ENCODE measurements at regions not wholly inside any gene's neighbourhood (a gene's known extent, or its start where the extent isn't known, plus 50 kb on each side); places are given as distances from the start of the nearest gene placed in this dataset.

GRCh38 chr6:137549106-137549505 lies 54.9 kb upstream of the OLIG3 start:
- ATAC-seq: no peak
- TF ChIP-seq CSRNP3 (CRISPR knock-in tag; IDR thresholded peaks at IDR 0.05) (no peak), TOX (CRISPR knock-in tag; IDR thresholded peaks at IDR 0.05; ENCODE audit: borderline replicate concordance) (no peak), GLIS3 (CRISPR knock-in tag; IDR thresholded peaks at IDR 0.05) (no peak), CSDC2 (CRISPR knock-in tag; IDR thresholded peaks at IDR 0.05) (no peak)

GRCh38 chr6:137550535-137550934 lies 56.3 kb upstream of the OLIG3 start:
- TF ChIP-seq CSRNP3 (CRISPR knock-in tag; IDR thresholded peaks at IDR 0.05): no peak
- no peak for TF ChIP-seq GLIS3 (CRISPR knock-in tag; IDR thresholded peaks at IDR 0.05)
- no peak for TF ChIP-seq TOX (CRISPR knock-in tag; IDR thresholded peaks at IDR 0.05; ENCODE audit: borderline replicate concordance)
- TF ChIP-seq TCF4 (CRISPR knock-in tag; IDR thresholded peaks at IDR 0.05; ENCODE audit: borderline replicate concordance): no peak
- no peak for TF ChIP-seq BACH2 (CRISPR knock-in tag; IDR thresholded peaks at IDR 0.05; ENCODE audit: borderline replicate concordance)
- TF ChIP-seq ZC3H10 (CRISPR knock-in tag; IDR thresholded peaks at IDR 0.05): no peak
- TF ChIP-seq ZFP30 (CRISPR knock-in tag; IDR thresholded peaks at IDR 0.05): no peak
- TF ChIP-seq OSR1 (CRISPR knock-in tag; IDR thresholded peaks at IDR 0.05): no peak
- TF ChIP-seq SNAI2 (CRISPR knock-in tag; IDR thresholded peaks at IDR 0.05): no peak
- no peak for TF ChIP-seq PPARA (CRISPR knock-in tag; IDR thresholded peaks at IDR 0.05; ENCODE audit: borderline replicate concordance)
- TF ChIP-seq ISL1 (CRISPR knock-in tag; IDR thresholded peaks at IDR 0.05): no peak
- TF ChIP-seq CREB5 (CRISPR knock-in tag; IDR thresholded peaks at IDR 0.05; ENCODE audit: low read depth): no peak
- no peak for TF ChIP-seq ZNF565 (CRISPR knock-in tag; conservative IDR thresholded peaks at IDR 0.05; ENCODE audit: low read depth)
- no peak for ATAC-seq

GRCh38 chr6:137552146-137552545 lies 58.0 kb upstream of the OLIG3 start:
- no peak for ATAC-seq

More at GRCh38 chr6:137552146-137552545, 58.0 kb upstream of the OLIG3 start:
- TF ChIP-seq ESRRG (CRISPR knock-in tag; IDR thresholded peaks at IDR 0.05) (no peak), ZFP30 (CRISPR knock-in tag; IDR thresholded peaks at IDR 0.05) (no peak), OSR1 (CRISPR knock-in tag; IDR thresholded peaks at IDR 0.05) (no peak), PPARA (CRISPR knock-in tag; IDR thresholded peaks at IDR 0.05; ENCODE audit: borderline replicate concordance) (no peak), CREB5 (CRISPR knock-in tag; IDR thresholded peaks at IDR 0.05; ENCODE audit: low read depth) (no peak), TSHZ2 (CRISPR knock-in tag; IDR thresholded peaks at IDR 0.05) (no peak), GLIS3 (CRISPR knock-in tag; IDR thresholded peaks at IDR 0.05) (no peak), TCF4 (CRISPR knock-in tag; IDR thresholded peaks at IDR 0.05; ENCODE audit: borderline replicate concordance) (no peak), ZNF70 (CRISPR knock-in tag; IDR thresholded peaks at IDR 0.05) (no peak), ZNF565 (CRISPR knock-in tag; conservative IDR thresholded peaks at IDR 0.05; ENCODE audit: low read depth) (no peak), ISL1 (CRISPR knock-in tag; IDR thresholded peaks at IDR 0.05) (no peak), PATZ1 (CRISPR knock-in tag; IDR thresholded peaks at IDR 0.05; ENCODE audit: borderline replicate concordance) (no peak), POU6F1 (CRISPR knock-in tag; IDR thresholded peaks at IDR 0.05; ENCODE audit: borderline replicate concordance, low read depth) (no peak), RARB (CRISPR knock-in tag; IDR thresholded peaks at IDR 0.05) (no peak), ZC3H10 (CRISPR knock-in tag; IDR thresholded peaks at IDR 0.05) (no peak), BACH2 (CRISPR knock-in tag; IDR thresholded peaks at IDR 0.05; ENCODE audit: borderline replicate concordance) (no peak), ZNF8 (CRISPR knock-in tag; IDR thresholded peaks at IDR 0.05) (no peak), CSDC2 (CRISPR knock-in tag; IDR thresholded peaks at IDR 0.05) (no peak), SNAI2 (CRISPR knock-in tag; IDR thresholded peaks at IDR 0.05) (no peak), ARNTL (CRISPR knock-in tag; IDR thresholded peaks at IDR 0.05; ENCODE audit: borderline replicate concordance, low read depth) (no peak)
